HEK293 (cell line): ENCODE measurements at regions not wholly inside any gene's neighbourhood (a gene's known extent, or its start where the extent isn't known, plus 50 kb on each side); places are given as distances from the start of the nearest gene placed in this dataset.

Experiments
- CTCF ChIA-PET: fragments of 350-600 bp; formaldehyde crosslinking; extraction: SDS; loops from one replicate; lab custom pipeline; 2021; ENCODE audit warnings: antibody characterized with exemption; lab: Yijun Ruan, JAX
- POLR2A ChIA-PET: fragments of 300-600 bp; formaldehyde crosslinking; extraction: SDS; loops from one replicate; lab custom pipeline; 2020; ENCODE audit warnings: antibody characterized with exemption, inconsistent platforms; lab: Yijun Ruan, JAX
- H3K27ac ChIP-seq: fragments of 200-500 bp; sonication (Bioruptor generic); 2 replicates; pipeline ENCODE4 v1.5.1; 2014; ENCODE audit warnings: low read depth, low read length, control low read depth, inconsistent platforms; ENCODE audit errors: extremely low read depth
- H3K36me3 ChIP-seq, 2 experiments: fragments of 200-500 bp in 1 of 2; sonication (Bioruptor generic) in 1 of 2; 1 replicate in 1 of 2; 2 replicates in 1 of 2; pipeline ENCODE4 v1.5.1; 2014 to 2017; ENCODE audit warnings: inconsistent platforms in 2 of 2, low read length in 2 of 2; ENCODE audit not compliant: control insufficient read depth in 2 of 2, insufficient read depth in 1 of 2
- H3K4me1 ChIP-seq: fragments of 200-500 bp; sonication (Bioruptor generic); 2 replicates; pipeline ENCODE4 v1.5.1; 2014; ENCODE audit warnings: mild to moderate bottlenecking, low read length, inconsistent platforms; ENCODE audit not compliant: control insufficient read depth, insufficient read depth
- H3K4me3 ChIP-seq: 2 replicates; pipeline ENCODE4 v1.5.1; 2011; ENCODE audit warnings: low read depth, mild to moderate bottlenecking, control low read depth, low read length, moderate library complexity
- H3K9me3 ChIP-seq: fragments of 200-500 bp; sonication (Bioruptor generic); 2 replicates; pipeline ENCODE4 v1.5.1; 2014; ENCODE audit warnings: low read depth, low read length, inconsistent platforms; ENCODE audit not compliant: control insufficient read depth, insufficient read depth
- GLI4 ChIP-seq: fragments of 450-650 bp; formaldehyde crosslinking; IDR thresholded peaks from 2 replicates; pipeline ENCODE4 v1.5.1; 2016; ENCODE audit warnings: missing biosample characterization, missing genetic modification characterization
- INSM2 ChIP-seq: fragments of 450-650 bp; formaldehyde crosslinking; IDR thresholded peaks from 2 replicates; pipeline ENCODE4 v1.5.1; 2016; ENCODE audit warnings: missing biosample characterization, missing genetic modification characterization
- PRDM10 ChIP-seq: fragments of 450-650 bp; formaldehyde crosslinking; IDR thresholded peaks from 2 replicates; pipeline ENCODE4 v1.5.1; 2016; ENCODE audit warnings: missing biosample characterization, missing genetic modification characterization
- REST ChIP-seq: fragments of 450-650 bp; formaldehyde crosslinking; IDR thresholded peaks from 2 replicates; pipeline ENCODE4 v1.5.1; 2016; ENCODE audit warnings: missing biosample characterization, missing genetic modification characterization
- SCRT1 ChIP-seq: fragments of 450-650 bp; formaldehyde crosslinking; IDR thresholded peaks from 2 replicates; pipeline ENCODE4 v1.5.1; 2016; ENCODE audit warnings: missing biosample characterization, missing genetic modification characterization, borderline replicate concordance
- SCRT2 ChIP-seq: fragments of 450-650 bp; formaldehyde crosslinking; IDR thresholded peaks from 2 replicates; pipeline ENCODE4 v1.5.1; 2016; ENCODE audit warnings: missing biosample characterization, missing genetic modification characterization
- TRIM28 ChIP-seq: IDR thresholded peaks from 2 replicates; pipeline ENCODE4 v1.6.1; 2011; ENCODE audit warnings: low read length, control low read depth, borderline replicate concordance
- ZEB2 ChIP-seq: fragments of 450-650 bp; formaldehyde crosslinking; IDR thresholded peaks from 2 replicates; pipeline ENCODE4 v1.5.1; 2016; ENCODE audit warnings: missing biosample characterization, missing genetic modification characterization
- ZFHX2 ChIP-seq: fragments of 450-650 bp; formaldehyde crosslinking; conservative IDR thresholded peaks from 2 replicates; pipeline ENCODE4 v1.5.1; 2016; ENCODE audit warnings: missing biosample characterization, missing genetic modification characterization
- ZFP37 ChIP-seq: fragments of 450-650 bp; formaldehyde crosslinking; IDR thresholded peaks from 2 replicates; pipeline ENCODE4 v1.5.1; 2016; ENCODE audit warnings: missing biosample characterization, missing genetic modification characterization
- ZNF155 ChIP-seq: fragments of 450-650 bp; formaldehyde crosslinking; IDR thresholded peaks from 2 replicates; pipeline ENCODE4 v1.5.1; 2016; ENCODE audit warnings: missing biosample characterization, missing genetic modification characterization
- ZNF223 ChIP-seq: fragments of 450-650 bp; formaldehyde crosslinking; IDR thresholded peaks from 2 replicates; pipeline ENCODE4 v1.5.1; 2016; ENCODE audit warnings: missing biosample characterization, missing genetic modification characterization
- ZNF248 ChIP-seq: fragments of 450-650 bp; formaldehyde crosslinking; IDR thresholded peaks from 2 replicates; pipeline ENCODE4 v1.5.1; 2017; ENCODE audit warnings: missing biosample characterization, missing genetic modification characterization
- ZNF394 ChIP-seq: fragments of 450-650 bp; formaldehyde crosslinking; IDR thresholded peaks from 2 replicates; pipeline ENCODE4 v1.5.1; 2016; ENCODE audit warnings: missing biosample characterization, missing genetic modification characterization, mild to moderate bottlenecking, moderate library complexity, borderline replicate concordance
- ZNF404 ChIP-seq: fragments of 450-650 bp; formaldehyde crosslinking; IDR thresholded peaks from 2 replicates; pipeline ENCODE4 v1.5.1; 2017; ENCODE audit warnings: missing biosample characterization, missing genetic modification characterization
- ZNF426 ChIP-seq: fragments of 450-650 bp; formaldehyde crosslinking; IDR thresholded peaks from 2 replicates; pipeline ENCODE4 v1.5.1; 2017; ENCODE audit warnings: missing biosample characterization, missing genetic modification characterization, mild to moderate bottlenecking, inconsistent platforms, moderate library complexity
- ZNF549 ChIP-seq: fragments of 450-650 bp; IDR thresholded peaks from 2 replicates; pipeline ENCODE4 v1.5.1; 2018; ENCODE audit warnings: missing biosample characterization, missing genetic modification characterization, mild to moderate bottlenecking, inconsistent platforms, moderate library complexity
- ZNF623 ChIP-seq: fragments of 450-650 bp; formaldehyde crosslinking; IDR thresholded peaks from 2 replicates; pipeline ENCODE4 v1.5.1; 2016; ENCODE audit warnings: missing biosample characterization, missing genetic modification characterization
- ZNF629 ChIP-seq: fragments of 450-650 bp; formaldehyde crosslinking; IDR thresholded peaks from 2 replicates; pipeline ENCODE4 v1.5.1; 2017; ENCODE audit warnings: missing biosample characterization, missing genetic modification characterization
- ZNF776 ChIP-seq: fragments of 450-650 bp; formaldehyde crosslinking; IDR thresholded peaks from 2 replicates; pipeline ENCODE4 v1.5.0; 2017; ENCODE audit warnings: missing biosample characterization, missing genetic modification characterization, borderline replicate concordance

GRCh38 chr10:9103301-9103700 lies 1048.8 kb downstream of the GATA3 start (continued):
- TF ChIP-seq PRDM10 (tag by site-specific recombination) (0 out of 2 replicates have a peak, but pooled peaks have one; percentile 29), GLI4 (tag by site-specific recombination) (no peak), ZEB2 (tag by site-specific recombination) (peak; percentile 63; the same call in 1 of the 2 replicates)

- CTCF ChIA-PET, result interaction anchor here (0.6 kb wide), 1 partner anchor 30 kb away, joined by 3 read pairs; no protein-coding TSS in a partner anchor
- POLR2A ChIA-PET, result no interaction called here
- Histone ChIP-seq H3K27ac (no peak overlapping the region), H3K4me1 (peaks cover 6% of the 10 kb centered on the region), H3K4me3 (no peak overlapping the region), H3K36me3 (no peaks in the 10 kb centered on the region), H3K9me3 (no peaks in the 10 kb centered on the region)
- TF ChIP-seq SCRT2 (peak; percentile 92), ZNF629 (tag by site-specific recombination) (peak; percentile 52; the same call in 1 of the 2 replicates), INSM2 (tag by site-specific recombination) (0 out of 2 replicates have a peak, but pooled peaks have one; percentile 27), ZFHX2 (tag by site-specific recombination) (no peak), SCRT1 (tag by site-specific recombination) (peak; percentile 24; the same call in 1 of the 2 replicates), ZFP37 (no peak), ZNF394 (tag by site-specific recombination) (peak; percentile 41; the same call in 1 of the 2 replicates), ZNF623 (tag by site-specific recombination) (no peak)
Observed at GRCh38 chr10:9111976-9112375, 1057.5 kb downstream of the GATA3 start.

GRCh38 chr10:9126728-9127127 lies 1072.2 kb downstream of the GATA3 start:
- Histone ChIP-seq H3K27ac (no peak overlapping the region), H3K4me3 (no peak overlapping the region), H3K36me3 (no peaks in the 10 kb centered on the region), H3K4me1 (no peaks in the 10 kb centered on the region), H3K9me3 (no peaks in the 10 kb centered on the region)
- ChIA-PET CTCF (no interaction called here), POLR2A (no interaction called here)
- TF ChIP-seq ZNF776, result no peak
- no peak for TF ChIP-seq ZNF549 (tag by site-specific recombination)
- TF ChIP-seq ZNF248, result no peak
- TF ChIP-seq ZNF426 (tag by site-specific recombination), result no peak
- TF ChIP-seq ZNF629 (tag by site-specific recombination), result no peak
- TF ChIP-seq REST (tag by site-specific recombination), result no peak
- no peak for TF ChIP-seq TRIM28
- TF ChIP-seq ZNF155 (tag by site-specific recombination), result no peak
- no peak for TF ChIP-seq ZNF223
- no peak for TF ChIP-seq ZNF404 (tag by site-specific recombination)
